ENCODE measurements at regions not wholly inside any gene's neighbourhood (a gene's known extent, or its start where the extent isn't known, plus 50 kb on each side); places are given as distances from the start of the nearest gene placed in this dataset.

GRCh38 chr13:44274771-44275205 is 98.8 kb upstream of the SERP2 start:
- CTCF ChIA-PET: interaction anchor here (1.1 kb wide), 1 partner anchor 19 kb away, joined by 3 read pairs; no protein-coding TSS in a partner anchor
- H3K4me3 Mint-ChIP-seq (ENCODE audit: unreplicated experiment): no peak overlapping the region
- no peaks in the 10 kb centered on the region for H3K27me3 Mint-ChIP-seq (ENCODE audit: insufficient read depth, unreplicated experiment)

GRCh38 chr13:44275381-44275780 is 98.2 kb upstream of the SERP2 start:
- CTCF ChIA-PET: interaction anchor here (1.1 kb wide), 1 partner anchor 20 kb away, joined by 3 read pairs; no protein-coding TSS in a partner anchor
- peaks cover 23% of the 10 kb centered on the region for H3K4me1 ChIP-seq

More at GRCh38 chr13:44274771-44275205, 98.8 kb upstream of the SERP2 start:
- no peaks in the 10 kb centered on the region for H3K27me3 ChIP-seq (replicated peaks; ENCODE audit: control insufficient read depth, insufficient read depth, low read length)
- no peak for DNase-seq
- H3K36me3 Mint-ChIP-seq (ENCODE audit: insufficient read depth, unreplicated experiment): no peaks in the 10 kb centered on the region
- intact Hi-C loops (cut with micrococcal nuclease; ENCODE audit: unreplicated experiment): no loop called here
- no peaks in the 10 kb centered on the region for H3K36me3 ChIP-seq (ENCODE audit: control insufficient read depth, insufficient read depth, low read length)
- H3K27ac Mint-ChIP-seq (ENCODE audit: unreplicated experiment): no peak overlapping the region
- H3K9me3 Mint-ChIP-seq (ENCODE audit: unreplicated experiment): no peaks in the 10 kb centered on the region
- no TSS peak for BruUV-seq (replicated peaks)
- no peak overlapping the region for H3K4me3 ChIP-seq (ENCODE audit: low read depth, low read length)
- TF ChIP-seq CTCF (IDR thresholded peaks at IDR 0.05; ENCODE audit: insufficient read depth in 1 of 2, low read depth in 1 of 2, low read length in 1 of 2, severe bottlenecking in 1 of 2, unreplicated experiment in 1 of 2): no peak
- peaks cover 23% of the 10 kb centered on the region for H3K4me1 ChIP-seq
- H3K4me1 Mint-ChIP-seq (ENCODE audit: low read depth, unreplicated experiment): peaks cover 33% of the 10 kb centered on the region
- POLR2A ChIA-PET: no interaction called here
- H3K9me3 ChIP-seq: 0 out of 2 replicates have a peak, but pooled peaks cover 3% of the 10 kb centered on the region

GRCh38 chr13:44276061-44276460 is 97.6 kb upstream of the SERP2 start:
- H3K36me3 ChIP-seq (ENCODE audit: control insufficient read depth, insufficient read depth, low read length): no peaks in the 10 kb centered on the region
- Mint-ChIP-seq H3K27me3 (ENCODE audit: insufficient read depth, unreplicated experiment) (no peaks in the 10 kb centered on the region), H3K4me3 (ENCODE audit: unreplicated experiment) (no peak overlapping the region), H3K27ac (ENCODE audit: unreplicated experiment) (no peak overlapping the region), H3K36me3 (ENCODE audit: insufficient read depth, unreplicated experiment) (no peaks in the 10 kb centered on the region), H3K4me1 (ENCODE audit: low read depth, unreplicated experiment) (peaks cover 25% of the 10 kb centered on the region), H3K9me3 (ENCODE audit: unreplicated experiment) (no peaks in the 10 kb centered on the region)
- ChIA-PET POLR2A (no interaction called here), CTCF (no interaction called here)
- H3K9me3 ChIP-seq: 0 out of 2 replicates have a peak, but pooled peaks cover 3% of the 10 kb centered on the region
- DNase-seq: no peak
- no peak for TF ChIP-seq CTCF (IDR thresholded peaks at IDR 0.05; ENCODE audit: insufficient read depth in 1 of 2, low read depth in 1 of 2, low read length in 1 of 2, severe bottlenecking in 1 of 2, unreplicated experiment in 1 of 2)
- no peaks in the 10 kb centered on the region for H3K27me3 ChIP-seq (replicated peaks; ENCODE audit: control insufficient read depth, insufficient read depth, low read length)
- peaks cover 30% of the 10 kb centered on the region for H3K4me1 ChIP-seq
- intact Hi-C loops (cut with micrococcal nuclease; ENCODE audit: unreplicated experiment): no loop called here
- no peak overlapping the region for H3K4me3 ChIP-seq (ENCODE audit: low read depth, low read length)
- no TSS peak for BruUV-seq (replicated peaks)

More at GRCh38 chr13:44275381-44275780, 98.2 kb upstream of the SERP2 start:
- POLR2A ChIA-PET: no interaction called here
- H3K36me3 Mint-ChIP-seq (ENCODE audit: insufficient read depth, unreplicated experiment): no peaks in the 10 kb centered on the region
- no peaks in the 10 kb centered on the region for H3K9me3 Mint-ChIP-seq (ENCODE audit: unreplicated experiment)
- H3K9me3 ChIP-seq: 0 out of 2 replicates have a peak, but pooled peaks cover 3% of the 10 kb centered on the region
- H3K4me3 ChIP-seq (ENCODE audit: low read depth, low read length): no peak overlapping the region
- peaks cover 32% of the 10 kb centered on the region for H3K4me1 Mint-ChIP-seq (ENCODE audit: low read depth, unreplicated experiment)
- H3K4me3 Mint-ChIP-seq (ENCODE audit: unreplicated experiment): no peak overlapping the region
- no peaks in the 10 kb centered on the region for H3K27me3 Mint-ChIP-seq (ENCODE audit: insufficient read depth, unreplicated experiment)
- DNase-seq: no peak
- intact Hi-C loops (cut with micrococcal nuclease; ENCODE audit: unreplicated experiment): no loop called here
- no peaks in the 10 kb centered on the region for H3K27me3 ChIP-seq (replicated peaks; ENCODE audit: control insufficient read depth, insufficient read depth, low read length)
- TF ChIP-seq CTCF (IDR thresholded peaks at IDR 0.05; ENCODE audit: insufficient read depth in 1 of 2, low read depth in 1 of 2, low read length in 1 of 2, severe bottlenecking in 1 of 2, unreplicated experiment in 1 of 2): no peak
- BruUV-seq (replicated peaks): no TSS peak
- no peaks in the 10 kb centered on the region for H3K36me3 ChIP-seq (ENCODE audit: control insufficient read depth, insufficient read depth, low read length)
- no peak overlapping the region for H3K27ac Mint-ChIP-seq (ENCODE audit: unreplicated experiment)

Data from Caco-2 (cell line).